OCI-LY1 (cell line): ENCODE measurements at regions not wholly inside any gene's neighbourhood (a gene's known extent, or its start where the extent isn't known, plus 50 kb on each side); places are given as distances from the start of the nearest gene placed in this dataset.

ENCODE experiments used
- H2AFZ ChIP-seq: fragments of 200-600 bp; sonication (generic), shearing (Covaris generic); 2 replicates; pipeline ENCODE4 v1.6.0; 2014; ENCODE audit warnings: antibody characterized with exemption, mild to moderate bottlenecking, low read length
- H3F3A ChIP-seq: fragments of 200-600 bp; sonication (generic), shearing (Covaris generic); 2 replicates; pipeline ENCODE4 v1.6.0; 2014; ENCODE audit warnings: mild to moderate bottlenecking, antibody characterized with exemption, low read length, moderate library complexity; ENCODE audit not compliant: insufficient read depth
- H3K27ac ChIP-seq: fragments of 200-600 bp; sonication (generic); 2 replicates; pipeline ENCODE4 v1.5.1; 2014; ENCODE audit warnings: low read length, mixed run types, mild to moderate bottlenecking, low read depth; ENCODE audit not compliant: poor library complexity, severe bottlenecking
- H3K27me3 ChIP-seq: fragments of 200-600 bp; sonication (generic); 2 replicates; pipeline ENCODE4 v1.6.0; 2014; ENCODE audit warnings: antibody characterized with exemption, mild to moderate bottlenecking, low read length, moderate library complexity; ENCODE audit not compliant: insufficient read depth
- H3K36me3 ChIP-seq: fragments of 200-600 bp; sonication (generic); 2 replicates; pipeline ENCODE4 v1.6.1; 2014; ENCODE audit warnings: mild to moderate bottlenecking, antibody characterized with exemption, low read length, moderate library complexity, mixed read lengths; ENCODE audit not compliant: insufficient read depth
- H3K4me1 ChIP-seq: fragments of 200-600 bp; sonication (generic); 2 replicates; pipeline ENCODE4 v1.5.1; 2014; ENCODE audit warnings: mild to moderate bottlenecking, low read length, moderate library complexity; ENCODE audit not compliant: insufficient read depth, severe bottlenecking
- H3K4me2 ChIP-seq: fragments of 200-600 bp; sonication (generic), shearing (Covaris generic); 2 replicates; pipeline ENCODE4 v1.6.1; 2014; ENCODE audit warnings: low read length
- H3K4me3 ChIP-seq: fragments of 200-600 bp; sonication (generic); 2 replicates; pipeline ENCODE4 v1.5.1; 2014; ENCODE audit warnings: low read length, low read depth, mild to moderate bottlenecking, mixed read lengths; ENCODE audit not compliant: poor library complexity, severe bottlenecking
- H3K79me2 ChIP-seq: fragments of 200-600 bp; shearing (Covaris generic); 2 replicates; pipeline ENCODE4 v1.6.1; 2016; ENCODE audit warnings: mixed run types, low read length, mixed read lengths; ENCODE audit not compliant: insufficient read depth
- H3K9ac ChIP-seq: fragments of 200-600 bp; sonication (generic), shearing (Covaris generic); 2 replicates; pipeline ENCODE4 v1.6.1; 2014; ENCODE audit warnings: mild to moderate bottlenecking, low read length, mixed read lengths
- H3K9me2 ChIP-seq: fragments of 200-600 bp; sonication (generic), shearing (Covaris generic); 2 replicates; pipeline ENCODE4 v1.6.1; 2014; ENCODE audit warnings: low read depth, mild to moderate bottlenecking, low read length, mixed read lengths
- H3K9me3 ChIP-seq: fragments of 200-600 bp; shearing (Covaris generic); 2 replicates; pipeline ENCODE4 v1.6.1; 2014; ENCODE audit warnings: low read length, mixed read lengths
- H4K20me1 ChIP-seq: fragments of 200-600 bp; sonication (generic), shearing (Covaris generic); 2 replicates; pipeline ENCODE4 v1.6.0; 2016; ENCODE audit warnings: mild to moderate bottlenecking, low read length; ENCODE audit not compliant: insufficient read depth
- CTCF ChIP-seq: fragments of 200-600 bp; sonication (generic), shearing (Covaris generic); IDR thresholded peaks from 2 replicates; pipeline ENCODE4 v1.5.1; 2017; ENCODE audit warnings: mild to moderate bottlenecking, antibody characterized with exemption, low read length, moderate library complexity, mixed read lengths
- EZH2 ChIP-seq: fragments of 200-600 bp; sonication (generic), shearing (Covaris generic); IDR thresholded peaks from 2 replicates; pipeline ENCODE4 v1.8.0; 2017; ENCODE audit warnings: borderline replicate concordance, mixed run types, mild to moderate bottlenecking, antibody characterized with exemption, low read length, moderate library complexity, mixed read lengths

DNA sequence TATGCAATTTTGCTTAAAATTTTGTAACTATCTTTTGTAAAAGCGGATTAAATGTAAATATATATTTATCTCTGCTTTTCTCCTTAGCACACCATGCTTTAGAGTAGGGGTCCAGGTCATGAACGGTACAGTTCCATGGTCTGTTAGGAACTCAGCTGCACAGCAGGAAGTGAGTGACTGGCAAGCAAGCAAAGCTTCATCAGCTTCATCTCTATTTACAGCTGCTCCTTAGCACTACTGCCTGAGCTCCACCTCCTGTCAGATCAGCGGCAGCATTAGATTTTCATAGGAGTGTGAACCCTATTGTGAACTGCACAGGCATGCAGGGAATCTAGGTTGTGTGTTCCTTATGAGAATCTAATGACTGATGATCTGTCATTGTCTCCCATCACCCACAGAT lies 959.0 kb upstream of the SLC39A10 start:
- no peak overlapping the region for H2AFZ ChIP-seq
- no peak overlapping the region for H3K9ac ChIP-seq
- H3K36me3 ChIP-seq = no peaks in the 10 kb centered on the region
- H4K20me1 ChIP-seq = no peaks in the 10 kb centered on the region
- H3K4me2 ChIP-seq = no peak overlapping the region
- no peak overlapping the region for H3K4me3 ChIP-seq
- no peak for TF ChIP-seq CTCF
- TF ChIP-seq EZH2 = no peak
- no peaks in the 10 kb centered on the region for H3K4me1 ChIP-seq
- no peaks in the 10 kb centered on the region for H3K9me2 ChIP-seq
- no peaks in the 10 kb centered on the region for H3K27me3 ChIP-seq
- no peak overlapping the region for H3K27ac ChIP-seq
- H3F3A ChIP-seq = no peaks in the 10 kb centered on the region
- no peaks in the 10 kb centered on the region for H3K79me2 ChIP-seq
- H3K9me3 ChIP-seq = no peaks in the 10 kb centered on the region

DNA sequence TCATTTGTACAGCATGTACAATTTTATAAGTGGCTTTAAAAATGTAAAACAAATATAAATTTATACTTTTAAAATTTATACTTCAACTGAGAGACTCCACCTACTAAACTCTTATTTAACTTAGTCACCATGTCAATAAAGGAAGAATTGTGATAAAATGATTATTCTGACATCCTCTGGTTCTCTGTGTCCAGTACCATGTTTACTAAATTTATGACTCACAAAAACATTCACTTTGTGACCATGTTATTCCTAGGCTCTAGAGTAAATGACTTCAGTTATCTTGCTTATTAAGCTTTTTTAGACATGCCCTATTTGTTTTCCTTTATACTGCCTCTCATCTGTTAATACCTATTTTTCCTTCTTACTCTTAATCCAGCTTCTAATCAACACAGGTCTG lies 959.6 kb upstream of the SLC39A10 start:
- no peaks in the 10 kb centered on the region for H4K20me1 ChIP-seq
- H3K27ac ChIP-seq = no peak overlapping the region
- no peaks in the 10 kb centered on the region for H3K9me2 ChIP-seq
- no peak overlapping the region for H3K4me3 ChIP-seq
- no peaks in the 10 kb centered on the region for H3K4me1 ChIP-seq
- no peaks in the 10 kb centered on the region for H3K9me3 ChIP-seq
- H3K79me2 ChIP-seq = no peaks in the 10 kb centered on the region
- no peak overlapping the region for H2AFZ ChIP-seq
- no peaks in the 10 kb centered on the region for H3K27me3 ChIP-seq
- H3K4me2 ChIP-seq = no peak overlapping the region
- no peaks in the 10 kb centered on the region for H3K36me3 ChIP-seq
- TF ChIP-seq CTCF = no peak
- TF ChIP-seq EZH2 = no peak
- H3F3A ChIP-seq = no peaks in the 10 kb centered on the region
- no peak overlapping the region for H3K9ac ChIP-seq

DNA sequence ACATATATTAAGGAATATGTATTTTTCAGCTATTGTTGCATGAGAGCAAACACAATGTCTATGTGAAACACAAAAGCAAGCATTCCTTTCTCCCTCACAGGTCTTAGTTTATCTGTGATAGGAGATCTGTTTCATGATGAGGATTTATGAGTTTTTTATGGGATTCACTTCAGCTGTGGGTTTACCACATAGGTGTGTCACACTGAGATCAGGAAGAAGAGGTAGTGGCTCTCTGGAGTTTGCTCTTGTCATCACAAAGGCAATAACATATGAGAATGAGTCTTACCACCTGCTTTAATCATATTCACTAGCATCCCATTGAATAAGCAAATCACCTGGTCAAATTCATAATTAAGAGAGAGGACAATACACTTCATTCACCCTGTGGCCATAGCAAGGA lies 960.3 kb upstream of the SLC39A10 start:
- H3F3A ChIP-seq = no peaks in the 10 kb centered on the region
- no peak overlapping the region for H3K9ac ChIP-seq

More for the DNA sequence above, 960.3 kb upstream of the SLC39A10 start:
- no peaks in the 10 kb centered on the region for H3K9me3 ChIP-seq
- no peak overlapping the region for H2AFZ ChIP-seq
- H4K20me1 ChIP-seq = no peaks in the 10 kb centered on the region
- H3K4me3 ChIP-seq = no peak overlapping the region
- H3K27me3 ChIP-seq = no peaks in the 10 kb centered on the region
- H3K4me2 ChIP-seq = no peak overlapping the region
- no peak overlapping the region for H3K27ac ChIP-seq
- H3K36me3 ChIP-seq = no peaks in the 10 kb centered on the region
- H3K9me2 ChIP-seq = no peaks in the 10 kb centered on the region
- H3K79me2 ChIP-seq = no peaks in the 10 kb centered on the region
- no peaks in the 10 kb centered on the region for H3K4me1 ChIP-seq
- no peak for TF ChIP-seq CTCF
- no peak for TF ChIP-seq EZH2
